Duodenal mucosa (tissue), 2 donors: ENCODE measurements at regions not wholly inside any gene's neighbourhood (a gene's known extent, or its start where the extent isn't known, plus 50 kb on each side); places are given as distances from the start of the nearest gene placed in this dataset.

Experiments
- H3K27ac ChIP-seq: one replicate; pipeline ENCODE4 v1.7.0; 2013; ENCODE audit warnings: low read depth, low read length
- H3K27me3 ChIP-seq, 2 donors: one replicate each; pipeline ENCODE4 v1.7.0; 2013; ENCODE audit warnings: low read length in 2 of 2, control low read depth in 1 of 2; ENCODE audit not compliant: insufficient read depth in 2 of 2, control insufficient read depth in 1 of 2
- H3K36me3 ChIP-seq, 2 donors: one replicate each; pipeline ENCODE4 v1.7.0; 2013; ENCODE audit warnings: low read length in 2 of 2, control low read depth in 1 of 2; ENCODE audit not compliant: insufficient read depth in 2 of 2, control insufficient read depth in 1 of 2
- H3K4me1 ChIP-seq, 2 donors: one replicate each; pipeline ENCODE4 v1.7.0; 2013; ENCODE audit warnings: low read length in 2 of 2, control low read depth in 1 of 2; ENCODE audit not compliant: insufficient read depth in 2 of 2, control insufficient read depth in 1 of 2
- H3K4me3 ChIP-seq, 2 donors: one replicate each; pipeline ENCODE4 v1.7.0; 2013; ENCODE audit warnings: low read length in 2 of 2, low read depth in 1 of 2
- H3K9ac ChIP-seq, 2 donors: one replicate each; pipeline ENCODE4 v1.7.0; 2013; ENCODE audit warnings: low read length in 2 of 2, low read depth in 1 of 2
- H3K9me3 ChIP-seq, 2 donors: one replicate each; pipeline ENCODE4 v1.7.0; 2013; ENCODE audit warnings: low read length in 2 of 2, control low read depth in 1 of 2; ENCODE audit not compliant: control insufficient read depth in 1 of 2

GRCh38 chr6:125421836-125422235, 120.1 kb upstream of the HDDC2 start:
- no peaks in the 10 kb centered on the region for H3K9me3 ChIP-seq
- H3K4me1 ChIP-seq = no peaks in the 10 kb centered on the region
- H3K27ac ChIP-seq = no peak overlapping the region
- no peak overlapping the region for H3K4me3 ChIP-seq
- H3K36me3 ChIP-seq = no peaks in the 10 kb centered on the region
- no peaks in the 10 kb centered on the region for H3K27me3 ChIP-seq
- no peak overlapping the region for H3K9ac ChIP-seq

DNA sequence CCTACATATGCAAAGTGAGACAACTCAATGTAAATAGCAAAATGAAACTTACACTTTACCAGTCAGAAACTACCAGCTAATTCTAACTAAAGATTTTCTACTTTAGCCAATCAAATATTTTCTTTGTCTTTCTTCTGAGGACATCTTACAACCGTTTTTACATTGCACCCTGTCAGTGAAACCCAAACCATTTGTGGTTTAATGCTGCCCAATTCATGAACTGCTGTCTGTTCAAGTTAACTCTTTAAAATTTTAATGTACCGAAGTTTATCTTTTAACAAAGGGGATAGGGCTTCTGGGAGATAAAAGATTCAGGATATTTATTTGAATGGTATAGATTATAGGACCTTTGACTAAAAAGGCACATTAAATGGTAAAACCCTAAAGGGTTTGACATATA, 121.3 kb upstream of the HDDC2 start:
- Histone ChIP-seq H3K27me3 (no peaks in the 10 kb centered on the region), H3K4me3 (no peak overlapping the region), H3K9me3 (no peaks in the 10 kb centered on the region), H3K9ac (no peak overlapping the region), H3K27ac (no peak overlapping the region), H3K36me3 (no peaks in the 10 kb centered on the region), H3K4me1 (no peaks in the 10 kb centered on the region)

DNA sequence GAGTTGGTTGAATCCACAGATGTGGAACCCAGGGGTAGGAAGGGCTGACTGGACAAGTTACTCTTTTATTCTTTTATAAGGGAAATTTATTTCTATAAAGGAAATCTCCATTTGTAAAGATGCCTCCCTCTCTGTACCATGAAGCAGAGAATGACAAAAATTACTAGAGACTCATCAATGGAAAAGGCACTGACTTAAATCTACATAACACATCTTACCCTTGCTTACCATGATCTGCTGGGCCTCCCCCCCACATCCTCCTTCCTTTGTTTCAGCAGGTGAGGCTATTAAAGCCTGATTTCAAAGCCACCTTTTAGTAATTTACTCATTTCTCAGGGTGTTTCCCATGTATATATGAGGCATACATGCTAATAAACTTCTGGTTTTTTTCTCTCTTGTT, 130.2 kb upstream of the HDDC2 start:
- no peak overlapping the region for H3K27ac ChIP-seq
- no peak overlapping the region for H3K4me3 ChIP-seq
- no peaks in the 10 kb centered on the region for H3K4me1 ChIP-seq
- no peaks in the 10 kb centered on the region for H3K27me3 ChIP-seq
- H3K9me3 ChIP-seq = no peaks in the 10 kb centered on the region
- H3K36me3 ChIP-seq = no peaks in the 10 kb centered on the region
- no peak overlapping the region for H3K9ac ChIP-seq

DNA sequence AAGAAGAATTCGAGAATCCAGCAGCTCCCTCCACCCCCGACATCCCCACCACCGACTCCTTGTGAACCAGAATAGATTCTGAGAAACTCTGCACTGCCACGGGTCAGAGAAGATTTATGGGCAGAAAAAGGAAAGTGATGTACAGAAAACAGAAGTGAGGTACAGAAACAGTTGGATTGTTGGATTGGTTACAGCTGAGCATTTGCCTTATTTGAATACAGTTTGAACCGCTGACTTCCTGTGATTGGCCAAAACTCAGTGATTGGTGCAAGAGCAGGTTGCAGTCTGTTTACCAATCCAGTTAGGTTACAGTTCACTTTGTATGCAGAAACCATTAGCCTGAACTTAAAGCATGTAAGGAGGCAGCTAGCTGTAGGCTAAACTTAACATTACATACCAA, 131.2 kb upstream of the HDDC2 start:
- Histone ChIP-seq H3K9me3 (no peaks in the 10 kb centered on the region), H3K9ac (no peak overlapping the region), H3K4me1 (no peaks in the 10 kb centered on the region), H3K27me3 (no peaks in the 10 kb centered on the region), H3K36me3 (no peaks in the 10 kb centered on the region), H3K4me3 (no peak overlapping the region), H3K27ac (no peak overlapping the region)

DNA sequence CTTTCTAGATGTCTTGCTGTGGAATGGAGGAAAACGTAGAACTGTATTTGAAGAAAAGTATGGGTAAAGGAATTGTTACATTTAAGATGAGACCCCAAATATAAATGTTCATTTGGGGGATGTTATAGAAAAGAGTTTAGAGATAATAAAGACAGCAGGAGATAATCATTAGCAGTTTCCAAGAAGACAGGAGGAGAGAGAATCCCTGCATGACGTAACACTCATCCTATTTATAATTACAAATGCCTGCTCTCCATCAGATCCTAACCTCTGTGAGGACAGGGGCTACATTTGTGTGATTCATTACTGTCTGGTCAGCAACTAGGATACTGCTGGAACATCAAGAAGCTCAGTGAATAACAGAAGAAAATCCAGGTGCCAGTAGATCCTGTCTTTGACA, 133.0 kb upstream of the HDDC2 start:
- Histone ChIP-seq H3K27ac (no peak overlapping the region), H3K9me3 (no peaks in the 10 kb centered on the region), H3K36me3 (no peaks in the 10 kb centered on the region), H3K27me3 (no peaks in the 10 kb centered on the region), H3K4me3 (no peak overlapping the region), H3K9ac (no peak overlapping the region), H3K4me1 (no peaks in the 10 kb centered on the region)

- Histone ChIP-seq H3K4me3 (no peak overlapping the region), H3K36me3 (no peaks in the 10 kb centered on the region), H3K4me1 (no peaks in the 10 kb centered on the region), H3K9ac (no peak overlapping the region), H3K9me3 (no peaks in the 10 kb centered on the region), H3K27me3 (no peaks in the 10 kb centered on the region), H3K27ac (no peak overlapping the region)
These were observed 137.7 kb upstream of the HDDC2 start for GRCh38 chr6:125439512-125439911.

- Histone ChIP-seq H3K4me1 (no peaks in the 10 kb centered on the region), H3K9ac (no peak overlapping the region), H3K27me3 (no peaks in the 10 kb centered on the region), H3K27ac (no peak overlapping the region), H3K36me3 (no peaks in the 10 kb centered on the region), H3K4me3 (no peak overlapping the region), H3K9me3 (no peaks in the 10 kb centered on the region)
These were observed 142.5 kb upstream of the HDDC2 start for GRCh38 chr6:125444006-125444923.

DNA sequence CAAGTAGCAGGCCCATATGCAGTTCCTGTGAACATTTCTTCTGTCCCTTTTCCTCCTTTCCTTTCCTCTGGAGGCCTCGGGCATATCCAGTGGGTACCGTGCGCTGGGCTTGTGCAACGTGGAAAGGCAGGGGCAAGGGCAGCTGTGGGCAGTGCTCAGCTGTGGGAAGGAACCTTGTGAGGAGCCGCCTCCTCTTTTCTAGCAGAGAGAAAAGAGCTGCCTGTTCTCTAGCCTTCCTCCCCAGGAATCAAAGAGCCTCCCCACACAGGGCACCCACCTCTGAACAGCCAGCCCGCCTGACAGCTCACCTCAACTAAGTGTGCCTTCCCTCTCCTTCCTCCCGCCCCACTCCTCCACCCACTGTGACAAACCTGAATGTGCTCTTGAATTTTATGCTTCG, 143.3 kb upstream of the HDDC2 start:
- Histone ChIP-seq H3K36me3 (no peaks in the 10 kb centered on the region), H3K27ac (no peak overlapping the region), H3K9me3 (no peaks in the 10 kb centered on the region), H3K4me3 (no peak overlapping the region), H3K27me3 (no peaks in the 10 kb centered on the region), H3K4me1 (no peaks in the 10 kb centered on the region), H3K9ac (no peak overlapping the region)

DNA sequence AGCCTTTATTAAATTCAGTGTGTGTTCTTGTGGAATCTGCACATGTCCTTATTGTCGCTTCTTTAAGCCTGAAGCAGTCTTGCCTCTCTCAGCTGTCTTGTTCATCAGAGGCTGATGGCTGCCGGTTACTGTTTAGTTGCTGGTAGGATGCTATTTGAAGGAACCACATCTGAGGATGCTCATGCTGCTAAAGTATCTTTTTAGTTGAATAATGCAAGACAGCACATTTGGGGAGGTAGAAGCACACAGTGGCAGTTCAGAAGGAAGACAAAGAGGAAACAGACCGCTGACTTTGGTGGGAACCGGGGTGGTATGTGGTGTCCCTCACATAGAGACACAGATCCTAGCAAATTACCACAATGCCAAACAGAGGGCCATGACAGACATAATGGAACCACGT, 144.2 kb upstream of the HDDC2 start:
- Histone ChIP-seq H3K9ac (no peak overlapping the region), H3K4me1 (no peaks in the 10 kb centered on the region), H3K4me3 (no peak overlapping the region), H3K36me3 (no peaks in the 10 kb centered on the region), H3K27me3 (no peaks in the 10 kb centered on the region), H3K9me3 (no peaks in the 10 kb centered on the region), H3K27ac (no peak overlapping the region)

GRCh38 chr6:125451750-125452149, 150.0 kb upstream of the HDDC2 start:
- H3K9ac ChIP-seq = no peak overlapping the region
- H3K9me3 ChIP-seq = peaks cover 7 to 14% of the 10 kb centered on the region in 2 donors
- no peaks in the 10 kb centered on the region for H3K36me3 ChIP-seq
- no peak overlapping the region for H3K27ac ChIP-seq
- no peak overlapping the region for H3K4me3 ChIP-seq
- no peaks in the 10 kb centered on the region for H3K4me1 ChIP-seq
- H3K27me3 ChIP-seq = no peaks in the 10 kb centered on the region
